ENCODE measurements at regions not wholly inside any gene's neighbourhood (a gene's known extent, or its start where the extent isn't known, plus 50 kb on each side); places are given as distances from the start of the nearest gene placed in this dataset.

DNA sequence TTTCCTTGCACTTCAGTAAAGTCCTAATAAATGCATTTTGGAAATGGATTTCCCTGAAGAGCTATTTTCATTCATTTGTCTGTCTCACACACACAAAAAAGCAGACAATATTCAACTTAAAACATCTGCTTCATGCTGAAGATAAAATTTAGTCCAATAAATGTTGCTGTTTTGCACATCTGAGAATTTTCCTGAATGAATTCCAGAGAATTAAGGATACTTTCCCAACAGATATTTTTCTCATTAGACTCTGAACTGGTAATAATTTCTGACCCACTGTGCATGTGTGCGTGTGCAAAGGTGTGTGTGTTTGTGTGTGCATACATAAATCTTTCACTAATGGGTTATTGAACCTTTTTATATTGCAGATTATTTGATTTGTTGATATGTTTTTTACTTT, 390.2 kb upstream of the TMEFF2 start:
- TF ChIP-seq POLR2A (IDR thresholded peaks at IDR 0.05; ENCODE audit: borderline replicate concordance, extremely low read depth, insufficient read depth, insufficient read length): no peak
- TF ChIP-seq EZH2 (IDR thresholded peaks at IDR 0.05): no peak
- TF ChIP-seq, protein P1, sequence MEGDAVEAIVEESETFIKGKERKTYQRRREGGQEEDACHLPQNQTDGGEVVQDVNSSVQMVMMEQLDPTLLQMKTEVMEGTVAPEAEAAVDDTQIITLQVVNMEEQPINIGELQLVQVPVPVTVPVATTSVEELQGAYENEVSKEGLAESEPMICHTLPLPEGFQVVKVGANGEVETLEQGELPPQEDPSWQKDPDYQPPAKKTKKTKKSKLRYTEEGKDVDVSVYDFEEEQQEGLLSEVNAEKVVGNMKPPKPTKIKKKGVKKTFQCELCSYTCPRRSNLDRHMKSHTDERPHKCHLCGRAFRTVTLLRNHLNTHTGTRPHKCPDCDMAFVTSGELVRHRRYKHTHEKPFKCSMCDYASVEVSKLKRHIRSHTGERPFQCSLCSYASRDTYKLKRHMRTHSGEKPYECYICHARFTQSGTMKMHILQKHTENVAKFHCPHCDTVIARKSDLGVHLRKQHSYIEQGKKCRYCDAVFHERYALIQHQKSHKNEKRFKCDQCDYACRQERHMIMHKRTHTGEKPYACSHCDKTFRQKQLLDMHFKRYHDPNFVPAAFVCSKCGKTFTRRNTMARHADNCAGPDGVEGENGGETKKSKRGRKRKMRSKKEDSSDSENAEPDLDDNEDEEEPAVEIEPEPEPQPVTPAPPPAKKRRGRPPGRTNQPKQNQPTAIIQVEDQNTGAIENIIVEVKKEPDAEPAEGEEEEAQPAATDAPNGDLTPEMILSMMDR (IDR thresholded peaks at IDR 0.05 in 2 of 3, conservative IDR thresholded peaks at IDR 0.05 in 1 of 3; ENCODE audit: borderline replicate concordance in 1 of 3, insufficient read depth in 1 of 3, low read depth in 2 of 3, low read length in 2 of 3): no peak
- no peak for TF ChIP-seq EZH2phosphoT487 (IDR thresholded peaks at IDR 0.05; ENCODE audit: borderline replicate concordance)
- no peak for TF ChIP-seq SRF (IDR thresholded peaks at IDR 0.05; ENCODE audit: low read depth)
- TF ChIP-seq, protein P2, sequence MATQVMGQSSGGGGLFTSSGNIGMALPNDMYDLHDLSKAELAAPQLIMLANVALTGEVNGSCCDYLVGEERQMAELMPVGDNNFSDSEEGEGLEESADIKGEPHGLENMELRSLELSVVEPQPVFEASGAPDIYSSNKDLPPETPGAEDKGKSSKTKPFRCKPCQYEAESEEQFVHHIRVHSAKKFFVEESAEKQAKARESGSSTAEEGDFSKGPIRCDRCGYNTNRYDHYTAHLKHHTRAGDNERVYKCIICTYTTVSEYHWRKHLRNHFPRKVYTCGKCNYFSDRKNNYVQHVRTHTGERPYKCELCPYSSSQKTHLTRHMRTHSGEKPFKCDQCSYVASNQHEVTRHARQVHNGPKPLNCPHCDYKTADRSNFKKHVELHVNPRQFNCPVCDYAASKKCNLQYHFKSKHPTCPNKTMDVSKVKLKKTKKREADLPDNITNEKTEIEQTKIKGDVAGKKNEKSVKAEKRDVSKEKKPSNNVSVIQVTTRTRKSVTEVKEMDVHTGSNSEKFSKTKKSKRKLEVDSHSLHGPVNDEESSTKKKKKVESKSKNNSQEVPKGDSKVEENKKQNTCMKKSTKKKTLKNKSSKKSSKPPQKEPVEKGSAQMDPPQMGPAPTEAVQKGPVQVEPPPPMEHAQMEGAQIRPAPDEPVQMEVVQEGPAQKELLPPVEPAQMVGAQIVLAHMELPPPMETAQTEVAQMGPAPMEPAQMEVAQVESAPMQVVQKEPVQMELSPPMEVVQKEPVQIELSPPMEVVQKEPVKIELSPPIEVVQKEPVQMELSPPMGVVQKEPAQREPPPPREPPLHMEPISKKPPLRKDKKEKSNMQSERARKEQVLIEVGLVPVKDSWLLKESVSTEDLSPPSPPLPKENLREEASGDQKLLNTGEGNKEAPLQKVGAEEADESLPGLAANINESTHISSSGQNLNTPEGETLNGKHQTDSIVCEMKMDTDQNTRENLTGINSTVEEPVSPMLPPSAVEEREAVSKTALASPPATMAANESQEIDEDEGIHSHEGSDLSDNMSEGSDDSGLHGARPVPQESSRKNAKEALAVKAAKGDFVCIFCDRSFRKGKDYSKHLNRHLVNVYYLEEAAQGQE (IDR thresholded peaks at IDR 0.05; ENCODE audit: low read depth): no peak

All from HCT116 (cell line).